Trophoblast cell (in vitro differentiated cells and primary cell): ENCODE measurements at regions not wholly inside any gene's neighbourhood (a gene's known extent, or its start where the extent isn't known, plus 50 kb on each side); places are given as distances from the start of the nearest gene placed in this dataset.

Experiments
- DNase-seq, 2 donors: peaks; one replicate each; pipeline ENCODE4 v3.0.0-alpha.2; 2016
- H2AFZ ChIP-seq: 2 replicates; pipeline ENCODE4 v1.6.1; 2013; ENCODE audit warnings: low read length, moderate library complexity, mild to moderate bottlenecking; ENCODE audit not compliant: insufficient read depth, poor library complexity
- H2AK5ac ChIP-seq: 2 replicates; pipeline ENCODE4 v1.6.1; 2013; ENCODE audit warnings: mild to moderate bottlenecking, low read length
- H2BK120ac ChIP-seq: 2 replicates; pipeline ENCODE4 v1.6.1; 2013; ENCODE audit warnings: low read length, mild to moderate bottlenecking, moderate library complexity; ENCODE audit not compliant: insufficient read depth, poor library complexity
- H2BK12ac ChIP-seq: 2 replicates; pipeline ENCODE4 v1.6.1; 2013; ENCODE audit warnings: mild to moderate bottlenecking, low read length, moderate library complexity
- H2BK5ac ChIP-seq: 2 replicates; pipeline ENCODE4 v1.6.1; 2013; ENCODE audit warnings: low read length, low read depth, moderate library complexity, mild to moderate bottlenecking; ENCODE audit not compliant: poor library complexity
- H3K14ac ChIP-seq: 2 replicates; pipeline ENCODE4 v1.6.1; 2013; ENCODE audit warnings: mild to moderate bottlenecking, low read length
- H3K18ac ChIP-seq: 2 replicates; pipeline ENCODE4 v1.6.1; 2013; ENCODE audit warnings: mild to moderate bottlenecking, low read length
- H3K23ac ChIP-seq: 2 replicates; pipeline ENCODE4 v1.6.1; 2013; ENCODE audit warnings: low read length
- H3K27ac ChIP-seq: 2 replicates; pipeline ENCODE4 v1.5.1; 2013; ENCODE audit warnings: low read depth, mild to moderate bottlenecking, inconsistent platforms, low read length, moderate library complexity
- H3K27me3 ChIP-seq: 2 replicates; pipeline ENCODE4 v1.6.1; 2013; ENCODE audit warnings: inconsistent platforms, mild to moderate bottlenecking, low read length, moderate library complexity; ENCODE audit not compliant: insufficient read depth
- H3K36me3 ChIP-seq, 2 experiments: 1 replicate in 1 of 2; 2 replicates in 1 of 2; pipeline ENCODE4 v1.6.1; 2013; ENCODE audit warnings: low read length in 2 of 2, mild to moderate bottlenecking in 2 of 2, moderate library complexity in 1 of 2; ENCODE audit not compliant: insufficient read depth in 2 of 2, control insufficient read depth in 1 of 2
- H3K4ac ChIP-seq: 2 replicates; pipeline ENCODE4 v1.6.1; 2013; ENCODE audit warnings: low read depth, mild to moderate bottlenecking, low read length, moderate library complexity
- H3K4me1 ChIP-seq, 2 experiments: 1 replicate in 1 of 2; 2 replicates in 1 of 2; pipeline ENCODE4 v1.6.1; 2013; ENCODE audit warnings: low read length in 2 of 2, mild to moderate bottlenecking in 2 of 2, moderate library complexity in 1 of 2; ENCODE audit not compliant: insufficient read depth in 2 of 2, control insufficient read depth in 1 of 2
- H3K4me2 ChIP-seq: 2 replicates; pipeline ENCODE4 v1.6.1; 2013; ENCODE audit warnings: inconsistent platforms, mild to moderate bottlenecking, low read length, moderate library complexity
- H3K4me3 ChIP-seq: 2 replicates; pipeline ENCODE4 v1.5.1; 2013; ENCODE audit warnings: mild to moderate bottlenecking, low read depth, low read length, inconsistent platforms
- H3K79me1 ChIP-seq: one replicate; pipeline ENCODE4 v1.6.1; 2013; ENCODE audit warnings: low read length
- H3K79me2 ChIP-seq: 2 replicates; pipeline ENCODE4 v1.6.1; 2013; ENCODE audit warnings: low read length, mild to moderate bottlenecking; ENCODE audit not compliant: control insufficient read depth, insufficient read depth, poor library complexity
- H3K9ac ChIP-seq: 2 replicates; pipeline ENCODE4 v1.6.1; 2013; ENCODE audit warnings: mild to moderate bottlenecking, low read length
- H3K9me3 ChIP-seq: 2 replicates; pipeline ENCODE4 v1.6.1; 2013; ENCODE audit warnings: low read depth, mild to moderate bottlenecking, control low read depth, inconsistent platforms, low read length; ENCODE audit not compliant: insufficient read depth
- H4K12ac ChIP-seq: 2 replicates; pipeline ENCODE4 v1.6.1; 2013; ENCODE audit warnings: low read depth, mild to moderate bottlenecking, low read length, moderate library complexity
- H4K8ac ChIP-seq: 2 replicates; pipeline ENCODE4 v1.6.1; 2013; ENCODE audit warnings: low read depth, mild to moderate bottlenecking, low read length, moderate library complexity
- H4K91ac ChIP-seq: one replicate; pipeline ENCODE4 v1.6.1; 2013; ENCODE audit warnings: low read depth, mild to moderate bottlenecking, low read length, moderate library complexity
- WGBS: extraction: QIAGEN DNeasy Blood & Tissue Kit; methylation state at CpG from one replicate; pipeline ENCODE4 v1.1.7; 2013; ENCODE audit warnings: missing lambda C conversion rate; ENCODE audit not compliant: insufficient read length, insufficient coverage; ENCODE audit errors: extremely low coverage; 5-methylcytosine and 5-hydroxymethylcytosine counted together

DNA sequence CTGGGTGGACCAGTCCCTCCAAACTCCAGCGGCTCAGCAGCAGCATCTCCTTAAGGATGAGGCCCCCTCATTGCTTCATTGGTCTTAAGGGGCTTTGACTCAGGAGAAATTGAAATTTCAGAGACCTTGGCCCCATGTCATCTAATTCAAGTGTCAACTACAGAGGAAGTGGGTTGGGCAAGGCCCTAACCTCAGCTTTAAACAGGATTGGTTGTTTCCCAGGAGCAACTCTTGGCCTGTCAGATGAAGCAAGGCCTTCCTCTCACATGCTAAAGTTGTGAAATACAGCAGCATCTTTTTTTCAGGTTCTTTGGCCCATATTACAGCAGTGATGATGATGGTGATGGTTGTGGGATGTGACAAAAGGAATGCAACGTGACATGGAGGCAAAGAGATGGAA is 348.3 kb downstream of the ICE1 start:
- H3K18ac ChIP-seq, result no peak overlapping the region
- H3K9me3 ChIP-seq, result no peaks in the 10 kb centered on the region
- no peaks in the 10 kb centered on the region for H3K79me1 ChIP-seq
- H3K4me1 ChIP-seq, result no peaks in the 10 kb centered on the region
- H3K14ac ChIP-seq, result no peak overlapping the region
- H4K12ac ChIP-seq, result no peak overlapping the region
- H3K4ac ChIP-seq, result no peak overlapping the region
- no peak overlapping the region for H2AK5ac ChIP-seq
- no peak overlapping the region for H4K8ac ChIP-seq
- no peak overlapping the region for H3K23ac ChIP-seq
- H2BK12ac ChIP-seq, result no peak overlapping the region
- no peak overlapping the region for H3K27ac ChIP-seq
- H3K36me3 ChIP-seq, result no peaks in the 10 kb centered on the region
- no peak overlapping the region for H4K91ac ChIP-seq
- H3K9ac ChIP-seq, result no peak overlapping the region
- no peak overlapping the region for H2BK120ac ChIP-seq
- no peak for DNase-seq
- no peak overlapping the region for H3K4me3 ChIP-seq
- no peaks in the 10 kb centered on the region for H3K27me3 ChIP-seq
- no peak overlapping the region for H2AFZ ChIP-seq
- H2BK5ac ChIP-seq, result no peak overlapping the region
- no peak overlapping the region for H3K4me2 ChIP-seq
- no CpG with 5 or more reads among the region's 2 CpGs for WGBS
- no peaks in the 10 kb centered on the region for H3K79me2 ChIP-seq

DNA sequence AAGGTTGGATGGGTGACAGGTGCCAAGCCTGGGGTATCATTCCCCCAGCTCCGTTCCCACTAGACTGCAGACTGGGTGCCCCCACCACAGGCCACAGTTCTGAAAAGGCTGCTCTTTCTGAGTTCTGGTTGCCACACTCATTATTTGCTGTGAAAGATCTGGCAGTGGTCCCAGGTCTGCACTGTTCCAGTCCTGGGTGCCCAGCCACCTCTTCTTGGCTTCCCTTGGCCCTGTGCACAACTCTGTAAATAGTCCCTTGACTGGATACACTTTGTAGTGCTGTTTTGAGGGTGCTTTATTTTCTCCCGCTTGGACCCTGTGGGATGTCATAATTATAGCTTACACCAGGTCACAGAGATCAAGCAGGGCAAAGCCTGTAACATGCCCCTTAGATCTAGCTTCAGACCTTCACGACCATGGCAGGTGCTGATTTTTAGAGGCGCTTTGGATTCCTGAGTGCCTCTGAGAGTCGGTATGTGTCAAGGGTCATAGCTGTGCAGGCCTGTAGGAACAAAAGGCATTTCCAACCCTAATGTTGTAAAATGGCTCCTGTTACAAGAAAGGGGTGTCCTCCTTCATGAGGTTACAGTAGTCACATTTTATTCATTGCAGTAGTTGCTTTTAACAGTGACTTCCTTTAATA is 344.9 kb downstream of the ICE1 start:
- Histone ChIP-seq H2AK5ac (no peak overlapping the region), H3K9ac (no peak overlapping the region)

DNA sequence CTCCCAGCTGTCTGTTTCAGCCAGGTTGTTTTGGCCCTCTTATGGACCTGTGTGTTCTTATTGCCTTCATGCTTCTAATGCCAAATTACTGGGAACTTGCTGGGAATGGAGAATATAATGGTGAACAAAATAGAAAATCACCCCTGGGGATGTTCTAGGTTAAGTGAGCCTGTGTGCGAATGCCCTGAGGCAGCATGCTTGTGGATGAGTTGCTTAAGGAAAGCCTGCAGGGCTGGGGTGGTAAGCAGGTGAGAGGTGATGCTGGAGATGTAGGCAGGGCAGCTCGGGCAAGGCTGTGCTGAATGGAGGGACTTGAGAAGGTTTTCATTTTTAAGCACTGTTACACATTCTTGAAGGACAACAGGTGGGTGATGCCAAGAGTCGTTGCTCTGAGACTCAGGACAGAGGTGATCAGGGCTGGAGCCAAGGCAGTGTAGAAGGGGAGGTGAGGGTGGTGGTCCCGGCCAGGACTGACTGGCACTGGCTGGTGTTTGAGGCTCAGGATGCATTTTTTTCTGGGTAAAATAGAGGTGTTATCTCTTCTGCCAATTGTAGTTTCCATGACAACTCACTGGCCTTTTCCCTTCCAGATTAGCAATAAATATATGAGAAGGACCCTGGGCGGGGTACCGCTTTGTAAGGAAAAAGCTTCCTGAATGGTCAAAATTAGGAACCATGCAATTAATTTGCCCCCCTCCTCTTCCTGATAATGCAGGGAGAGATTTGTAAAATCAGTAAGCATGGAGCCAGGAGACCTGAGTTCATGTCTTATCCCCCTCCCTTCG is 342.8 kb downstream of the ICE1 start:
- H3K9me3 ChIP-seq, result no peaks in the 10 kb centered on the region
- no peak overlapping the region for H2BK5ac ChIP-seq
- no peak overlapping the region for H3K4me3 ChIP-seq
- no peak overlapping the region for H2AFZ ChIP-seq
- H3K4me2 ChIP-seq, result no peak overlapping the region
- no peak overlapping the region for H4K91ac ChIP-seq
- no peak overlapping the region for H3K27ac ChIP-seq
- H4K8ac ChIP-seq, result no peak overlapping the region
- no peak overlapping the region for H3K4ac ChIP-seq
- H4K12ac ChIP-seq, result no peak overlapping the region
- H3K79me2 ChIP-seq, result no peaks in the 10 kb centered on the region
- no CpG with 5 or more reads among the region's 7 CpGs for WGBS
- no peaks in the 10 kb centered on the region for H3K79me1 ChIP-seq
- no peaks in the 10 kb centered on the region for H3K36me3 ChIP-seq
- H3K14ac ChIP-seq, result no peak overlapping the region
- no peaks in the 10 kb centered on the region for H3K27me3 ChIP-seq
- DNase-seq, result peak; percentile 84 to 90
- no peak overlapping the region for H3K9ac ChIP-seq
- no peak overlapping the region for H2BK12ac ChIP-seq
- H3K23ac ChIP-seq, result no peak overlapping the region
- no peak overlapping the region for H2AK5ac ChIP-seq
- no peak overlapping the region for H3K18ac ChIP-seq
- H3K4me1 ChIP-seq, result no peaks in the 10 kb centered on the region
- H2BK120ac ChIP-seq, result no peak overlapping the region

More for the DNA sequence above, 344.9 kb downstream of the ICE1 start:
- no peak overlapping the region for H3K4ac ChIP-seq
- no peak overlapping the region for H4K12ac ChIP-seq
- H2AFZ ChIP-seq, result no peak overlapping the region
- H2BK12ac ChIP-seq, result no peak overlapping the region
- no peak overlapping the region for H3K18ac ChIP-seq
- no peak overlapping the region for H3K14ac ChIP-seq
- no peaks in the 10 kb centered on the region for H3K27me3 ChIP-seq
- H3K79me2 ChIP-seq, result no peaks in the 10 kb centered on the region
- no CpG with 5 or more reads among the region's 5 CpGs for WGBS
- H3K27ac ChIP-seq, result no peak overlapping the region
- H3K23ac ChIP-seq, result no peak overlapping the region
- H4K91ac ChIP-seq, result no peak overlapping the region
- DNase-seq, result no peak
- H2BK5ac ChIP-seq, result no peak overlapping the region
- H3K79me1 ChIP-seq, result no peaks in the 10 kb centered on the region
- H3K4me3 ChIP-seq, result no peak overlapping the region
- no peaks in the 10 kb centered on the region for H3K9me3 ChIP-seq
- no peak overlapping the region for H2BK120ac ChIP-seq
- H3K4me2 ChIP-seq, result no peak overlapping the region
- no peak overlapping the region for H4K8ac ChIP-seq
- H3K36me3 ChIP-seq, result no peaks in the 10 kb centered on the region
- H3K4me1 ChIP-seq, result no peaks in the 10 kb centered on the region

DNA sequence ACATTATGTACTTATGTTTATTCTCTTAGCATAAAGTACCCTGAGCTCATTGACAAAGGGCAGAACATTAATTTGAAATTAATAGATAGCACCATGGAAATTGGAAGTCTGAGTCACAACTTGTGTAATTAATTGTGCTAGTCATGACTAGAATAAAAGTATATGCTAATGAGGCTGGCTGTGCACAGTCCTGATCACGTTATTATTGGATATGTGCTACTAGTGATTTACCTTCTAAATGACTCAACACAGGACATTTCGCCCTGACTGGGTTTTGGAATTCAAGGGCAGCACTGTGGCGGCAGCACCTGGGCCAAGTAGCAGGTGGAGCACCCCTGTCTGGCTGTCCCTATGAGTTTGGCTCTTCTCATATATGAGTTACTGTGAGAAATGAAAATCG is 341.8 kb downstream of the ICE1 start:
- Histone ChIP-seq H3K79me2 (no peaks in the 10 kb centered on the region), H4K12ac (no peak overlapping the region), H3K79me1 (no peaks in the 10 kb centered on the region), H3K4me1 (no peaks in the 10 kb centered on the region), H3K9ac (no peak overlapping the region), H3K18ac (no peak overlapping the region), H2AFZ (no peak overlapping the region), H3K23ac (no peak overlapping the region), H2BK120ac (no peak overlapping the region), H3K4me3 (no peak overlapping the region), H4K91ac (no peak overlapping the region), H3K9me3 (no peaks in the 10 kb centered on the region), H2AK5ac (no peak overlapping the region), H3K4ac (no peak overlapping the region), H4K8ac (no peak overlapping the region), H2BK12ac (no peak overlapping the region), H3K36me3 (no peaks in the 10 kb centered on the region), H2BK5ac (no peak overlapping the region), H3K27me3 (no peaks in the 10 kb centered on the region), H3K27ac (no peak overlapping the region), H3K14ac (no peak overlapping the region), H3K4me2 (no peak overlapping the region)
- WGBS, result no CpG with 5 or more reads among the region's 4 CpGs
- DNase-seq, result peak in 1 of 2 donors; percentile 5
